Neural progenitor cell (in vitro differentiated cells): ENCODE measurements at regions not wholly inside any gene's neighbourhood (a gene's known extent, or its start where the extent isn't known, plus 50 kb on each side); places are given as distances from the start of the nearest gene placed in this dataset.

ENCODE experiments used
- DNase-seq: peaks from one replicate; pipeline ENCODE4 v3.0.0-alpha.2; 2016; ENCODE audit warnings: low spot score
- H2AFZ ChIP-seq: fragments of 200-600 bp; sonication (generic); replicated peaks from 2 replicates; pipeline ENCODE4 v1.6.1; 2016; ENCODE audit warnings: antibody characterized with exemption
- H3F3A ChIP-seq: fragments of 200-600 bp; sonication (generic); 2 replicates; pipeline ENCODE4 v1.6.1; 2016; ENCODE audit warnings: antibody characterized with exemption, low read depth
- H3K27ac ChIP-seq: fragments of 200-600 bp; sonication (generic); 2 replicates; pipeline ENCODE4 v1.5.1; 2016; ENCODE audit warnings: mild to moderate bottlenecking
- H3K27me3 ChIP-seq: fragments of 200-600 bp; sonication (generic); 2 replicates; pipeline ENCODE4 v1.6.1; 2016; ENCODE audit warnings: mild to moderate bottlenecking, moderate library complexity
- H3K36me3 ChIP-seq: fragments of 200-600 bp; sonication (generic); 2 replicates; pipeline ENCODE4 v1.5.1; 2016
- H3K4me1 ChIP-seq: fragments of 200-600 bp; sonication (generic); 2 replicates; pipeline ENCODE4 v1.6.1; 2016; ENCODE audit warnings: mixed run types
- H3K4me2 ChIP-seq: fragments of 200-600 bp; sonication (generic); 2 replicates; pipeline ENCODE4 v1.6.1; 2016
- H3K4me3 ChIP-seq: fragments of 200-600 bp; sonication (generic); 2 replicates; pipeline ENCODE4 v1.5.1; 2016
- H3K79me2 ChIP-seq: fragments of 200-600 bp; sonication (generic); 2 replicates; pipeline ENCODE4 v1.6.1; 2016; ENCODE audit warnings: low read depth
- H3K9ac ChIP-seq: fragments of 200-600 bp; sonication (generic); 2 replicates; pipeline ENCODE4 v1.6.1; 2016
- H3K9me3 ChIP-seq: fragments of 200-600 bp; sonication (generic); 2 replicates; pipeline ENCODE4 v1.5.1; 2016; ENCODE audit warnings: low read depth
- H4K20me1 ChIP-seq: fragments of 200-600 bp; sonication (generic); 2 replicates; pipeline ENCODE4 v1.6.1; 2016; ENCODE audit warnings: low read depth
- H3K27ac Mint-ChIP-seq: 3 replicates; pipeline ENCODE4 v1.8.0; 2021; ENCODE audit warnings: mixed read lengths
- H3K27me3 Mint-ChIP-seq: 2 replicates; pipeline ENCODE4 v1.8.0; 2022; ENCODE audit warnings: low read depth, mild to moderate bottlenecking, inconsistent platforms, moderate library complexity, mixed read lengths; ENCODE audit not compliant: insufficient read depth
- H3K36me3 Mint-ChIP-seq: 3 replicates; pipeline ENCODE4 v1.8.0; 2021; ENCODE audit warnings: mixed read lengths
- H3K4me1 Mint-ChIP-seq: 3 replicates; pipeline ENCODE4 v1.8.0; 2021; ENCODE audit warnings: mixed read lengths
- H3K4me3 Mint-ChIP-seq: 3 replicates; pipeline ENCODE4 v1.8.0; 2021; ENCODE audit warnings: mild to moderate bottlenecking, moderate library complexity, mixed read lengths
- H3K9me3 Mint-ChIP-seq: 3 replicates; pipeline ENCODE4 v1.8.0; 2020; ENCODE audit warnings: mixed read lengths
- CTCF ChIP-seq: fragments of 200-600 bp; sonication (generic); IDR thresholded peaks from 2 replicates; pipeline ENCODE4 v1.5.1; 2017; ENCODE audit warnings: antibody characterized with exemption, mild to moderate bottlenecking
- EZH2 ChIP-seq: fragments of 200-600 bp; sonication (generic); IDR thresholded peaks from 2 replicates; pipeline ENCODE4 v1.6.1; 2017; ENCODE audit warnings: antibody characterized with exemption, mild to moderate bottlenecking, moderate library complexity
- EZH2phosphoT487 ChIP-seq: fragments of 200-600 bp; sonication (generic); IDR thresholded peaks from 2 replicates; pipeline ENCODE4 v1.6.1; 2017; ENCODE audit warnings: antibody characterized with exemption

GRCh38 chr3:59265566-59265965 is 215.7 kb upstream of the CFAP20DC start:
- Mint-ChIP-seq H3K4me1 (no peaks in the 10 kb centered on the region), H3K27me3 (no peaks in the 10 kb centered on the region), H3K36me3 (no peaks in the 10 kb centered on the region), H3K9me3 (no peaks in the 10 kb centered on the region), H3K27ac (no peak overlapping the region), H3K4me3 (no peak overlapping the region)
- Histone ChIP-seq H3K4me2 (no peak overlapping the region), H4K20me1 (no peaks in the 10 kb centered on the region), H3K27me3 (no peaks in the 10 kb centered on the region), H3K27ac (no peak overlapping the region), H3K4me3 (no peak overlapping the region), H3K9me3 (no peaks in the 10 kb centered on the region), H3K36me3 (no peaks in the 10 kb centered on the region), H3K4me1 (no peaks in the 10 kb centered on the region), H3F3A (no peaks in the 10 kb centered on the region), H3K9ac (no peak overlapping the region), H3K79me2 (no peaks in the 10 kb centered on the region), H2AFZ (no peak overlapping the region)
- no peak for TF ChIP-seq EZH2phosphoT487
- no peak for TF ChIP-seq EZH2
- no peak for TF ChIP-seq CTCF
- no peak for DNase-seq

GRCh38 chr3:59264366-59264765 is 214.5 kb upstream of the CFAP20DC start:
- Mint-ChIP-seq H3K27me3 (no peaks in the 10 kb centered on the region), H3K4me3 (no peak overlapping the region), H3K27ac (no peak overlapping the region), H3K36me3 (no peaks in the 10 kb centered on the region), H3K9me3 (no peaks in the 10 kb centered on the region), H3K4me1 (no peaks in the 10 kb centered on the region)
- no peak for DNase-seq
- Histone ChIP-seq H3K9me3 (no peaks in the 10 kb centered on the region), H4K20me1 (no peaks in the 10 kb centered on the region), H3K79me2 (no peaks in the 10 kb centered on the region), H3F3A (no peaks in the 10 kb centered on the region), H3K4me3 (no peak overlapping the region), H3K27me3 (no peaks in the 10 kb centered on the region), H3K9ac (no peak overlapping the region), H3K36me3 (no peaks in the 10 kb centered on the region), H3K27ac (no peak overlapping the region), H2AFZ (no peak overlapping the region), H3K4me2 (no peak overlapping the region), H3K4me1 (no peaks in the 10 kb centered on the region)
- TF ChIP-seq EZH2phosphoT487 (no peak), CTCF (no peak), EZH2 (no peak)

- Mint-ChIP-seq H3K27ac (no peak overlapping the region), H3K27me3 (no peaks in the 10 kb centered on the region), H3K9me3 (no peaks in the 10 kb centered on the region), H3K4me1 (no peaks in the 10 kb centered on the region), H3K4me3 (no peak overlapping the region), H3K36me3 (no peaks in the 10 kb centered on the region)
- TF ChIP-seq CTCF (no peak), EZH2phosphoT487 (no peak), EZH2 (no peak)
- no peaks in the 10 kb centered on the region for H4K20me1 ChIP-seq
- H2AFZ ChIP-seq, result no peak overlapping the region
- H3K4me3 ChIP-seq, result no peak overlapping the region
- no peak for DNase-seq
- no peaks in the 10 kb centered on the region for H3K36me3 ChIP-seq
- no peak overlapping the region for H3K27ac ChIP-seq
- no peaks in the 10 kb centered on the region for H3K79me2 ChIP-seq
- no peak overlapping the region for H3K4me2 ChIP-seq
- H3K27me3 ChIP-seq, result no peaks in the 10 kb centered on the region
- H3K4me1 ChIP-seq, result no peaks in the 10 kb centered on the region
- no peak overlapping the region for H3K9ac ChIP-seq
- no peaks in the 10 kb centered on the region for H3F3A ChIP-seq
- no peaks in the 10 kb centered on the region for H3K9me3 ChIP-seq
Measured at GRCh38 chr3:59263152-59263551, 213.3 kb upstream of the CFAP20DC start.

- Mint-ChIP-seq H3K4me3 (no peak overlapping the region), H3K27me3 (no peaks in the 10 kb centered on the region), H3K27ac (peak overlapping the region; percentile 57), H3K4me1 (no peaks in the 10 kb centered on the region), H3K9me3 (no peaks in the 10 kb centered on the region), H3K36me3 (no peaks in the 10 kb centered on the region)
- H4K20me1 ChIP-seq, result no peaks in the 10 kb centered on the region
- no peak overlapping the region for H3K9ac ChIP-seq
- no peaks in the 10 kb centered on the region for H3K79me2 ChIP-seq
- H3K4me2 ChIP-seq, result no peak overlapping the region
- no peaks in the 10 kb centered on the region for H3K9me3 ChIP-seq
- DNase-seq, result no peak
- TF ChIP-seq EZH2phosphoT487, result no peak
- H3K27ac ChIP-seq, result no peak overlapping the region
- no peak overlapping the region for H3K4me3 ChIP-seq
- no peak overlapping the region for H2AFZ ChIP-seq
- H3K4me1 ChIP-seq, result no peaks in the 10 kb centered on the region
- no peaks in the 10 kb centered on the region for H3K36me3 ChIP-seq
- no peaks in the 10 kb centered on the region for H3K27me3 ChIP-seq
- H3F3A ChIP-seq, result no peaks in the 10 kb centered on the region
Measured at GRCh38 chr3:59262076-59262498, 212.3 kb upstream of the CFAP20DC start.
